A549 (cell line): ENCODE measurements at regions not wholly inside any gene's neighbourhood (a gene's known extent, or its start where the extent isn't known, plus 50 kb on each side); places are given as distances from the start of the nearest gene placed in this dataset.

Experiments used
- CEBPB ChIP-seq, 2 experiments: fragments of >200 bp in 1 of 2; sonication (Bioruptor Twin) in 1 of 2; formaldehyde crosslinking in 1 of 2; IDR thresholded peaks; 2 replicates each; pipeline ENCODE4 v1.6.1; 2012 to 2016
- CHD4 ChIP-seq: fragments of 200-600 bp; sonication (generic); IDR thresholded peaks from 2 replicates; pipeline ENCODE4 v1.6.1; 2016; ENCODE audit warnings: antibody characterized with exemption, mild to moderate bottlenecking, borderline replicate concordance
- CTCF ChIP-seq: fragments of >200 bp; sonication (Bioruptor Twin); formaldehyde crosslinking; IDR thresholded peaks from 3 replicates; pipeline ENCODE4 v1.5.1; 2016
- EHMT2 ChIP-seq: fragments of 200-600 bp; sonication (generic); IDR thresholded peaks from 2 replicates; pipeline ENCODE4 v1.6.1; 2016; ENCODE audit warnings: antibody characterized with exemption, low read depth, mild to moderate bottlenecking, moderate library complexity
- EP300 ChIP-seq, 2 experiments: fragments of >200 bp; sonication (Bioruptor Twin); formaldehyde crosslinking; IDR thresholded peaks; 2 replicates in 1 of 2; 3 replicates in 1 of 2; pipeline ENCODE4 v1.6.1; 2016 to 2017
- HES2 ChIP-seq: fragments of >200 bp; sonication (Bioruptor Twin); formaldehyde crosslinking; IDR thresholded peaks from 2 replicates; pipeline ENCODE4 v1.6.1; 2016
- HOXA7 ChIP-seq: fragments of 250-450 bp; sonication (Bioruptor Pico); IDR thresholded peaks from 2 replicates; pipeline ENCODE4 v1.5.0; 2020; ENCODE audit warnings: mild to moderate bottlenecking, moderate library complexity
- MAFK ChIP-seq: fragments of 450-650 bp; IDR thresholded peaks from 2 replicates; pipeline ENCODE4 v1.6.1; 2014; ENCODE audit not compliant: partially characterized antibody
- POLR2A ChIP-seq: IDR thresholded peaks from 2 replicates; pipeline ENCODE4 v1.6.1; 2012; ENCODE audit warnings: mild to moderate bottlenecking, low read length
- REST ChIP-seq: fragments of 200-600 bp; sonication (generic); IDR thresholded peaks from 2 replicates; pipeline ENCODE4 v1.6.1; 2016; ENCODE audit warnings: antibody characterized with exemption, mild to moderate bottlenecking, moderate library complexity
- RNF2 ChIP-seq: fragments of 200-600 bp; sonication (generic); IDR thresholded peaks from 2 replicates; pipeline ENCODE4 v1.6.1; 2016; ENCODE audit warnings: low read depth, mild to moderate bottlenecking, antibody characterized with exemption, moderate library complexity, borderline replicate concordance
- SMC3 ChIP-seq: fragments of >200 bp; sonication (Bioruptor Twin); formaldehyde crosslinking; IDR thresholded peaks from 3 replicates; pipeline ENCODE4 v1.6.1; 2018; ENCODE audit warnings: inconsistent platforms
- TFCP2L1 ChIP-seq: fragments of 250-450 bp; sonication (Bioruptor Pico); IDR thresholded peaks from 2 replicates; pipeline ENCODE4 v1.5.0; 2021; ENCODE audit warnings: mild to moderate bottlenecking
- USF2 ChIP-seq: fragments of 450-650 bp; IDR thresholded peaks from 2 replicates; pipeline ENCODE4 v1.6.1; 2014; ENCODE audit warnings: antibody characterized with exemption

GRCh38 chr4:169334335-169334734 lies 63.6 kb upstream of the SH3RF1 start:
- TF ChIP-seq TFCP2L1 (CRISPR knock-in tag) (no peak), HOXA7 (CRISPR knock-in tag) (no peak), EP300 (IDR thresholded peaks at IDR 0.05) (no peak), CTCF (no peak), REST (no peak), CEBPB (IDR thresholded peaks at IDR 0.05) (no peak), RNF2 (no peak), SMC3 (no peak), POLR2A (no peak), CHD4 (no peak), USF2 (no peak), MAFK (no peak), EHMT2 (no peak), HES2 (no peak)
